Osteoblast (primary cell): ENCODE measurements at regions not wholly inside any gene's neighbourhood (a gene's known extent, or its start where the extent isn't known, plus 50 kb on each side); places are given as distances from the start of the nearest gene placed in this dataset.

Experiments used
- DNase-seq: peaks from one replicate; pipeline ENCODE4 v3.0.0; 2011; ENCODE audit warnings: low spot score, mixed read lengths; ENCODE audit not compliant: insufficient read length; ENCODE audit errors: missing footprints
- H2AFZ ChIP-seq: 2 replicates; pipeline ENCODE4 v1.6.0; 2011; ENCODE audit warnings: mild to moderate bottlenecking, low read length
- H3K27ac ChIP-seq: 2 replicates; pipeline ENCODE4 v1.5.1; 2011; ENCODE audit warnings: mild to moderate bottlenecking, low read depth, low read length, moderate library complexity
- H3K27me3 ChIP-seq: 2 replicates; pipeline ENCODE4 v1.6.0; 2012; ENCODE audit warnings: mild to moderate bottlenecking, control low read depth, inconsistent platforms, low read length, moderate library complexity; ENCODE audit not compliant: insufficient read depth
- H3K36me3 ChIP-seq: 2 replicates; pipeline ENCODE4 v1.5.1; 2011; ENCODE audit warnings: mild to moderate bottlenecking, low read length, control low read depth, moderate library complexity; ENCODE audit not compliant: insufficient read depth
- H3K4me1 ChIP-seq: 2 replicates; pipeline ENCODE4 v1.5.1; 2011; ENCODE audit warnings: mild to moderate bottlenecking, low read length, control low read depth, moderate library complexity; ENCODE audit not compliant: insufficient read depth
- H3K4me2 ChIP-seq: 2 replicates; pipeline ENCODE4 v1.6.0; 2011; ENCODE audit warnings: mild to moderate bottlenecking, low read length; ENCODE audit not compliant: insufficient read depth
- H3K4me3 ChIP-seq: fragments of 200-600 bp; sonication (generic); 3 replicates; pipeline ENCODE4 v1.5.1; 2012; ENCODE audit warnings: mild to moderate bottlenecking, low read length, inconsistent platforms; ENCODE audit not compliant: insufficient read depth
- H3K79me2 ChIP-seq: 2 replicates; pipeline ENCODE4 v1.6.0; 2012; ENCODE audit warnings: mild to moderate bottlenecking, low read length, control low read depth, inconsistent platforms; ENCODE audit not compliant: insufficient read depth
- H3K9me3 ChIP-seq: 2 replicates; pipeline ENCODE4 v1.5.1; 2011; ENCODE audit warnings: low read depth, low read length, control low read depth
- H4K20me1 ChIP-seq: 2 replicates; pipeline ENCODE4 v1.6.0; 2012; ENCODE audit warnings: mild to moderate bottlenecking, low read length, control low read depth; ENCODE audit not compliant: insufficient read depth
- TF ChIP-seq, protein P1 (sequence below): IDR thresholded peaks from 2 replicates; pipeline ENCODE4 v1.5.1; 2011; ENCODE audit warnings: mild to moderate bottlenecking, low read depth, low read length, moderate library complexity; ENCODE audit errors: extremely low read depth

DNA sequence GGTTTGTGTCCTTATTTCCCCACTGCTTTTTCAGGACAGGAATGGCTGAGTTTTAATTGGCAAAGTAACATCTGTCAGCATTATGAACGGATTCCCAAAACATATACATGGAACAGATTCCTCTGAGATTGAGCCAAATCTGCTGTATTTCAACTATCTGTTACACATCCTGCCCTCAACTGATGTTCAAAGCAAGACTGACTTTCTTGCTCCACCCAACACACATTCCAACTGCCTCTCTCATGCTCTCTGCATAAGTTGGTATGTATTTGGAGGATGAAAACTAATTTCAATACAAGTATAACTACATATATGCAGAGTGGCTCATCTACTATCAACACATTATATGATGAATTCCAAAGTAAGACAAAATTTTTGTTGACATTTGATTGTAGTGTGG is 342.2 kb downstream of the GATA3 start:
- Histone ChIP-seq H3K36me3 (no peaks in the 10 kb centered on the region), H3K9me3 (peaks cover 5% of the 10 kb centered on the region), H3K4me2 (no peak overlapping the region), H3K27me3 (no peaks in the 10 kb centered on the region), H2AFZ (no peak overlapping the region), H3K4me3 (no peak overlapping the region), H4K20me1 (no peaks in the 10 kb centered on the region), H3K27ac (no peak overlapping the region), H3K4me1 (no peaks in the 10 kb centered on the region), H3K79me2 (no peaks in the 10 kb centered on the region)
- no peak for DNase-seq
- TF ChIP-seq, protein P1, sequence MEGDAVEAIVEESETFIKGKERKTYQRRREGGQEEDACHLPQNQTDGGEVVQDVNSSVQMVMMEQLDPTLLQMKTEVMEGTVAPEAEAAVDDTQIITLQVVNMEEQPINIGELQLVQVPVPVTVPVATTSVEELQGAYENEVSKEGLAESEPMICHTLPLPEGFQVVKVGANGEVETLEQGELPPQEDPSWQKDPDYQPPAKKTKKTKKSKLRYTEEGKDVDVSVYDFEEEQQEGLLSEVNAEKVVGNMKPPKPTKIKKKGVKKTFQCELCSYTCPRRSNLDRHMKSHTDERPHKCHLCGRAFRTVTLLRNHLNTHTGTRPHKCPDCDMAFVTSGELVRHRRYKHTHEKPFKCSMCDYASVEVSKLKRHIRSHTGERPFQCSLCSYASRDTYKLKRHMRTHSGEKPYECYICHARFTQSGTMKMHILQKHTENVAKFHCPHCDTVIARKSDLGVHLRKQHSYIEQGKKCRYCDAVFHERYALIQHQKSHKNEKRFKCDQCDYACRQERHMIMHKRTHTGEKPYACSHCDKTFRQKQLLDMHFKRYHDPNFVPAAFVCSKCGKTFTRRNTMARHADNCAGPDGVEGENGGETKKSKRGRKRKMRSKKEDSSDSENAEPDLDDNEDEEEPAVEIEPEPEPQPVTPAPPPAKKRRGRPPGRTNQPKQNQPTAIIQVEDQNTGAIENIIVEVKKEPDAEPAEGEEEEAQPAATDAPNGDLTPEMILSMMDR, result no peak

DNA sequence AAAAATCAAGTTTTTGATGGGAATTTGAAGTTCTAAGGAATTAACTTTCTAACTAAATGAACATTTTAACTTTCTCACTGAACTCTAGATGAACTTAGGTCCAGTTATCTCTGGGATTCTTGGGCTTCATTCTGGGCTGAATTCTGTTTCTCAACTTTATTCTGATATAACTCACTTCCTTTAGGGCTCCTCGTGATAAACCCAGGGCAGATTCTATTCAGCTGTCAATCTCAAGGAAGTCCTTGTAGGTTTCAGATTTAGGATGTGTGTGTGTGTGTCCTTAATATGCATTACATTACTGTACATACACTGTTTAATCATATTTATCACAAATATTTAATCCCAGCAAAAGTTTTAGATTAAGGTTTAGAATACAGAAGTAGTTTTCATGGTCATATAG is 344.3 kb downstream of the GATA3 start:
- Histone ChIP-seq H3K9me3 (peaks cover 5% of the 10 kb centered on the region), H3K27ac (no peak overlapping the region), H3K4me3 (no peak overlapping the region), H4K20me1 (no peaks in the 10 kb centered on the region), H3K79me2 (no peaks in the 10 kb centered on the region), H3K4me2 (no peak overlapping the region), H3K36me3 (no peaks in the 10 kb centered on the region), H3K27me3 (no peaks in the 10 kb centered on the region), H2AFZ (no peak overlapping the region), H3K4me1 (no peaks in the 10 kb centered on the region)
- DNase-seq, result no peak
- TF ChIP-seq, protein P1, result no peak

DNA sequence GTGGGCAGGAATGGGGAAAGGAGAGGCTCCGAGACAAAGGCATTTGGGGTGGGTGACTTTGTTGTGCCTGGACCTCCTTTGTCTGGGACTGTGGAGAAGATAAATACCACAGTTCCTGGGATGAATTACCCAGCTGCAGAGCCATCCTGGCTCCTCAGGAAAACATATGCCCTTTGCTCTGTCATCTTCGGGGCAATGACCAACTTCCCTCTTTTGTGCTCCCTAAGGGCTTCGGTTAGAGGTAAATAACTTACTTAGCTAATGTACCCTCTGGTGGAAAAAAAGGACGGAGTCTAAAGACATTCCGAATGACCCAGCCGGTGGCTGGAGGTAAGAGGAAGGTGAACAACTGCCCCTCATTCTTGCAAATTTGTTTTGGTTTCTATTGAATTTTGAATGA is 345.7 kb downstream of the GATA3 start:
- H3K4me1 ChIP-seq, result no peaks in the 10 kb centered on the region
- no peak overlapping the region for H3K27ac ChIP-seq
- no peaks in the 10 kb centered on the region for H3K79me2 ChIP-seq
- H4K20me1 ChIP-seq, result no peaks in the 10 kb centered on the region
- H3K27me3 ChIP-seq, result no peaks in the 10 kb centered on the region
- H3K36me3 ChIP-seq, result no peaks in the 10 kb centered on the region
- H3K4me2 ChIP-seq, result no peak overlapping the region
- TF ChIP-seq, protein P1, result no peak
- H3K4me3 ChIP-seq, result no peak overlapping the region
- H3K9me3 ChIP-seq, result peaks cover 5% of the 10 kb centered on the region
- no peak overlapping the region for H2AFZ ChIP-seq
- DNase-seq, result no peak

DNA sequence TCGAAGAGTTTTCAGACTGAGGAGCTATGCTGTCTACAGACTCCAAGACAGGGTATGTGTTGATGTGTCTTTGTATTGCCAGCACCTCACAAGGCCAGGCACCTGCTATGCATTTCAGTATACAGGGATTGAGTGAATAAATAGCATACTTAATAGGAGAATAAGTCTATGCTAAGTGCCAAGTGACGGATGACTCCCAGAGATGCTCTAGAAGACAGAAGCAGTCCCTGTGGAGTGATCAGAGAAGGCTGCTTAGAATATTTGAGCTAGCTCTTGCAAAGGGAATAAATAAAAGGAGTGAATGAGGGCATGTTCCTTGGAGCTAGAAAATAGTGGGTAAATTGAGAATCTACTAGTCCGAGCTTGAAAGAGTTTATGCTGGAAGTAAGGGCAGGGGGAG is 346.4 kb downstream of the GATA3 start:
- Histone ChIP-seq H2AFZ (no peak overlapping the region), H3K36me3 (no peaks in the 10 kb centered on the region), H3K79me2 (no peaks in the 10 kb centered on the region), H3K4me3 (no peak overlapping the region), H4K20me1 (no peaks in the 10 kb centered on the region), H3K9me3 (peaks cover 5% of the 10 kb centered on the region), H3K4me2 (no peak overlapping the region), H3K4me1 (no peaks in the 10 kb centered on the region), H3K27ac (no peak overlapping the region), H3K27me3 (no peaks in the 10 kb centered on the region)
- TF ChIP-seq, protein P1, result no peak
- no peak for DNase-seq
